MM.1S (cell line): ENCODE measurements at regions not wholly inside any gene's neighbourhood (a gene's known extent, or its start where the extent isn't known, plus 50 kb on each side); places are given as distances from the start of the nearest gene placed in this dataset.

Source experiments
- CTCF ChIP-seq: fragments of 300-600 bp; sonication (generic); IDR thresholded peaks from 2 replicates; pipeline ENCODE4 v1.5.1; 2016; ENCODE audit warnings: antibody characterized with exemption, low read length, mixed read lengths
- EZH2 ChIP-seq: fragments of 300-600 bp; sonication (generic); optimal IDR thresholded peaks from 2 replicates; pipeline ENCODE3; 2017; ENCODE audit warnings: low read depth, mild to moderate bottlenecking, antibody characterized with exemption, low read length, mixed read lengths
- EZH2phosphoT487 ChIP-seq: fragments of 300-600 bp; sonication (generic); IDR thresholded peaks from 2 replicates; pipeline ENCODE4 v1.6.1; 2018; ENCODE audit warnings: antibody characterized with exemption, low read length

GRCh38 chr4:79147251-79147650 is 178.6 kb downstream of the NAA11 start:
- TF ChIP-seq CTCF (no peak), EZH2 (no peak), EZH2phosphoT487 (no peak)
